Cardiac muscle cell (in vitro differentiated cells and primary cell): ENCODE measurements at regions not wholly inside any gene's neighbourhood (a gene's known extent, or its start where the extent isn't known, plus 50 kb on each side); places are given as distances from the start of the nearest gene placed in this dataset.
A peak's percentile ranks its signal among the peaks of the same experiment; 100 is the strongest.
"Not testable (repeated sequence)": the region's sequence is repeated elsewhere in the genome, so short reads cannot be mapped to it uniquely, and the experiment has no call there.

ENCODE experiments used
- DNase-seq, 2 donors: peaks; one replicate each; pipeline versions ENCODE4 v3.0.0 to v3.0.0-alpha.2; 2010 to 2017; ENCODE audit warnings: low read depth in 1 of 2, low spot score in 1 of 2
- H3K27ac ChIP-seq: fragments of 200-600 bp; sonication (generic); 2 replicates; pipeline ENCODE4 v1.5.1; 2016
- H3K27me3 ChIP-seq: fragments of 200-600 bp; sonication (generic); 2 replicates; pipeline ENCODE4 v1.6.0; 2016; ENCODE audit warnings: control low read depth
- H3K36me3 ChIP-seq: fragments of 200-600 bp; sonication (generic); 2 replicates; pipeline ENCODE4 v1.5.1; 2016; ENCODE audit warnings: control low read depth
- H3K4me1 ChIP-seq: fragments of 200-600 bp; sonication (generic); 2 replicates; pipeline ENCODE4 v1.8.1; 2017; ENCODE audit warnings: low read depth, mild to moderate bottlenecking, mixed run types
- H3K4me3 ChIP-seq: fragments of 200-600 bp; sonication (generic); 2 replicates; pipeline ENCODE4 v1.5.1; 2016; ENCODE audit warnings: mild to moderate bottlenecking
- H3K9me3 ChIP-seq: fragments of 200-600 bp; sonication (generic); 2 replicates; pipeline ENCODE4 v1.5.1; 2017; ENCODE audit warnings: low read depth, mild to moderate bottlenecking, control low read depth
- TF ChIP-seq, protein P1 (sequence below): IDR thresholded peaks from 2 replicates; pipeline ENCODE4 v1.5.1; 2012; ENCODE audit warnings: low read depth, mild to moderate bottlenecking, low read length

DNA sequence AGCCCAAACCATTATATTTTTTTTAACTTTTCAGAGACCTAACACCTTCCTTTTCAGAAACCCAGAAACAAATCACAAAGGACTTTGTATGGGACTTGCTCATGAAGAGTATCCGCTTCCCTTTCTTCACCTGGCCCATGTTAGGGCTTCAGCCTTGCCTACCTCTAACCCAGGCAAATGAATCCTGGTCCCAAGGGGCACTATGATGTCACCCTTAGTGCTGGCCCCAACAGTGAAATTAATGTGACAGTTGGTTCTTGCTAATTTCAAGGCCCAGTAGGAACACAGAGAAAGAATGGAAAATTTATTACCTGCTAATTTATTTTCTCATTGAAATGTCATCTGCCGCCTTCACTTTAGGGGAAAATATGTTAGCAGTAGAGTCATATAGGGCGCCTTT, 179.8 kb upstream of the NRXN3 start:
- TF ChIP-seq, protein P1, sequence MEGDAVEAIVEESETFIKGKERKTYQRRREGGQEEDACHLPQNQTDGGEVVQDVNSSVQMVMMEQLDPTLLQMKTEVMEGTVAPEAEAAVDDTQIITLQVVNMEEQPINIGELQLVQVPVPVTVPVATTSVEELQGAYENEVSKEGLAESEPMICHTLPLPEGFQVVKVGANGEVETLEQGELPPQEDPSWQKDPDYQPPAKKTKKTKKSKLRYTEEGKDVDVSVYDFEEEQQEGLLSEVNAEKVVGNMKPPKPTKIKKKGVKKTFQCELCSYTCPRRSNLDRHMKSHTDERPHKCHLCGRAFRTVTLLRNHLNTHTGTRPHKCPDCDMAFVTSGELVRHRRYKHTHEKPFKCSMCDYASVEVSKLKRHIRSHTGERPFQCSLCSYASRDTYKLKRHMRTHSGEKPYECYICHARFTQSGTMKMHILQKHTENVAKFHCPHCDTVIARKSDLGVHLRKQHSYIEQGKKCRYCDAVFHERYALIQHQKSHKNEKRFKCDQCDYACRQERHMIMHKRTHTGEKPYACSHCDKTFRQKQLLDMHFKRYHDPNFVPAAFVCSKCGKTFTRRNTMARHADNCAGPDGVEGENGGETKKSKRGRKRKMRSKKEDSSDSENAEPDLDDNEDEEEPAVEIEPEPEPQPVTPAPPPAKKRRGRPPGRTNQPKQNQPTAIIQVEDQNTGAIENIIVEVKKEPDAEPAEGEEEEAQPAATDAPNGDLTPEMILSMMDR = no peak
- H3K36me3 ChIP-seq = no peaks in the 10 kb centered on the region
- H3K4me3 ChIP-seq = no peak overlapping the region
- no peaks in the 10 kb centered on the region for H3K9me3 ChIP-seq
- H3K4me1 ChIP-seq = no peaks in the 10 kb centered on the region
- no peak for DNase-seq
- H3K27me3 ChIP-seq = no peaks in the 10 kb centered on the region
- H3K27ac ChIP-seq = no peak overlapping the region

DNA sequence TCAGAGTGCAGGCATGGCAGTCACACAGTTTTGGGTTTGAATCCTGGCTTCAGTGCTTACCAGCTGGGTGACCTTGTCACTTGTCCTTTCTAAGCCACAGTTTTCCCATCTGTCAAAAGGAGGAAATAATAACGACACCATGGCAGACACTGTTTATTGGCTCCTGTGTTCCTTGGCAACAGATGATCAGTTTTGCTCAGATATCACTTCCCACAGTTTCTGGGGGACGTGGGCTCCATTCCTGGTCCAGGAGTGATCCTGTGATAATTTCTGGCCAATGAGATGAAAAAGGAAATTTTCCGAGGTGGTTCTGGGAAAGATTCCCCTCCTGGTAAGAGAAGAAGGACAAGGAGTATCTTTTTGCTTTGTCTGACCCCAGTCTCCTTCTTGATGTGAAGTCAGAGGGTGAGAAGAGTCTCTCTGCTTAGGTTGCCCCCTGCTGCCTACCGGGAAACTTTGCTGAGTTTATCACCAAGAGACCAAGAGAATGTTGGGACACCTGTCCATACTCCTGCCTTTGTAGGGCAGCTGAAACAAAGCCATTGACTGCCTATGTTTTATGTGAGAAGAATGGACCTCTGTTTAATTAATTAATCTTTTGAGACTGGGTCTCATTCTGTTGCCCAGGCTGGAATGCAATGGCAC, 178.9 kb upstream of the NRXN3 start:
- Histone ChIP-seq H3K9me3 (no peaks in the 10 kb centered on the region), H3K36me3 (no peaks in the 10 kb centered on the region), H3K27ac (no peak overlapping the region), H3K4me3 (no peak overlapping the region), H3K4me1 (no peaks in the 10 kb centered on the region), H3K27me3 (no peaks in the 10 kb centered on the region)
- TF ChIP-seq, protein P1 = peak; percentile 14
- peak in 1 of 2 donors; percentile 32 for DNase-seq

DNA sequence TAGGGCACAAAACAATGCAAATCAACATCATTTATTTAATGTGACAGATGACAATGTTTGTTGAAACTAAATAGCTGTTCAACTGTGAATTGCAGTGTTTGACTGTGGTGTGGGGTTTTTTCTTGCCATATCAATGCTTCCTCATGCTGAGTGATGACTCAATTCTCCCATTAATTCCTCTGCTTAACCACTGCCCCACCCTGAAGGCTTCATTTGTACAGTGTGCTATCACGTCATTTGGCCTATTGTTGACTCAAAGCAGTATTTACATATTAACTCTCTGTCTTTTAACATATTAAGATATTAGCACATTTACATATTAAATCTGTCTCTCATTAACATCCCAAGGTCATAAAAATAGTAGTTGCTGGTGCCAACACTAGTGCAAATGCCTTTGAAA, 164.8 kb upstream of the NRXN3 start:
- H3K27ac ChIP-seq = no peak overlapping the region
- no peak overlapping the region for H3K4me3 ChIP-seq
- H3K36me3 ChIP-seq = no peaks in the 10 kb centered on the region
- TF ChIP-seq, protein P1 = no peak
- H3K4me1 ChIP-seq = no peaks in the 10 kb centered on the region
- H3K27me3 ChIP-seq = no peaks in the 10 kb centered on the region
- peak in 1 of 2 donors; percentile 58 for DNase-seq
- no peaks in the 10 kb centered on the region for H3K9me3 ChIP-seq

DNA sequence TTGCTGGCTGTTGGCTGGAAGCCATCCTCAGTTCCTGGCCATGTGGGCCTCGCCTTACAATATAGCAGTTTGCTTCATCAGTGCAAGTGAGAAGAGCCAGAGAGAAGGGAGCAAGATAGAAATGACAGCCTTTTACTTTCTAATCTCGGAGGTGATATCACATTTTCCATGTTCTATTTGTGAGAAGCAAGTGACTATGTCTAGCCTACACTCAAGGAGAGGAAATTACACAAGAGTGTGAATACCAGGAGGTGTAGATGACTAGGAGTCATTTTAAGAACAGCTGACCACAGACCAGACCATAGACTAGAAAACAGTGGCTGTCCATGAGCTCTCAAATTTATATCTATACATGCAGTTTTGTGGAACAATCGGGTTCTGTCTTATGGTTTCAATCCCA, 163.0 kb upstream of the NRXN3 start:
- TF ChIP-seq, protein P1 = no peak
- DNase-seq = peak in 1 of 2 donors; percentile 49
- Histone ChIP-seq H3K4me3 (no peak overlapping the region), H3K4me1 (no peaks in the 10 kb centered on the region), H3K27me3 (no peaks in the 10 kb centered on the region), H3K27ac (no peak overlapping the region), H3K36me3 (no peaks in the 10 kb centered on the region), H3K9me3 (no peaks in the 10 kb centered on the region)

DNA sequence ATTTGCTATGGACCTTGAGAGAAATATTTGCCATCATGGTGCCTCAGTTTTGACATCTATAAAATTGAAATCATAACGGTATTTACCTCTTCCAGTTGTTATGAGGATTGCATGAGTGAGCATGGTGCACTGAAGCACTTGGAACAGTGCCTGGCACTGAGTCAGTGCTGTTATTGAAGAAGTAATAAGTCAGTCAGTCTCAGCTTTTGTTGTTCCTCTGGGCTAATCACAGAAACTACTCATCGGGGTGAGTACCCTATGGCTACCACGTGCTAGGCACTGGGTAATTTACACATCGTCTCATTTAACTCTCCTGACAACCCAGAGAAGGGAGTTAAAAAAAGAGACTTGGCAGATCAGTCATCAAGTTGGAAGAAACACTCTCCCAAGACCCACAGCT, 159.5 kb upstream of the NRXN3 start:
- Histone ChIP-seq H3K27ac (no peak overlapping the region), H3K4me1 (no peaks in the 10 kb centered on the region), H3K27me3 (no peaks in the 10 kb centered on the region), H3K36me3 (no peaks in the 10 kb centered on the region), H3K4me3 (no peak overlapping the region), H3K9me3 (no peaks in the 10 kb centered on the region)
- DNase-seq = peak in 1 of 2 donors; percentile 32
- TF ChIP-seq, protein P1 = no peak

DNA sequence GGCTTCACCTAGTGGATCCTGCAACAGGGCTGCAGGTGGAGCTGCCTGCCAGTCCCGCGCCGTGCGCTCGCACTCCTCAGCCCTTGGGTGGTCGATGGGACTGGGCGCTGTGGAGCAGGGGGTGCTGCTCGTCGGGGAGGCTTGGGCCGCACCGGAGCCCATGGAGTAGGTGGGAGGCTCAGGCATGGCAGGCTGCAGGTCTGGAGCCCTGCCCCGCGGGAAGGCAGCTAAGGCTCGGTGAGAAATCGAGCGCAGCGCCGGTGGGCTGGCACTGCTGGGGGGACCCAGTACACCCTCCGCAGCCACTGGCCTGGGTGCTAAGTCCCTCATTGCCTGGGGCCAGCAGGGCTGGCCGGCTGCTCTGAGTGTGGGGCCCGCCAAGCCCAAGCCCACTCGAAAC, 156.3 kb upstream of the NRXN3 start:
- DNase-seq, H3K4me1 ChIP-seq, H3K9me3 ChIP-seq, H3K27ac ChIP-seq, H3K4me3 ChIP-seq, H3K27me3 ChIP-seq, H3K36me3 ChIP-seq: not testable (repeated sequence)
